ENCODE measurements at regions not wholly inside any gene's neighbourhood (a gene's known extent, or its start where the extent isn't known, plus 50 kb on each side); places are given as distances from the start of the nearest gene placed in this dataset.
"Not testable (repeated sequence)": the region's sequence is repeated elsewhere in the genome, so short reads cannot be mapped to it uniquely, and the experiment has no call there.

DNA sequence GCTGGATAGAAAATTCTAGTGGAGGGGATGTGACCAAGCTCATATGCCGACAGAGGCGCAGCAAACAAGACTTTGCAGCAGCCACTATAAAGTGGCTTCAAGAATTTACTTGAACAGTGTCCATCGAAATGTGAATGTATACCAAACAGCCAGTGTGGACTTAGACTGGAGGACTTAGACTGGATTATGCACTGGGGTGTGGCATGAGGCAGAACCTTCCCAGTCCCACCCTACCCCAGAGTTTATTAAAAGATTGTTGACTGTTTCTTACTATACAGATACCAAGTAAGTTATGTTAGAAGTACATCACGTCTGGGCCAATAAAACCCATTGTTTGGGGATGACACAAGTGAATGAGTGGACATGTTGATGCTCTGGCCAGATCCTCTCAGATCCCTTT lies 561.3 kb upstream of the KLF4 start:
- no peak for DNase-seq (ENCODE audit: low read depth)
- H3K4me3 ChIP-seq (ENCODE audit: low read depth, low read length), result no peak overlapping the region
- TF ChIP-seq, protein P1, sequence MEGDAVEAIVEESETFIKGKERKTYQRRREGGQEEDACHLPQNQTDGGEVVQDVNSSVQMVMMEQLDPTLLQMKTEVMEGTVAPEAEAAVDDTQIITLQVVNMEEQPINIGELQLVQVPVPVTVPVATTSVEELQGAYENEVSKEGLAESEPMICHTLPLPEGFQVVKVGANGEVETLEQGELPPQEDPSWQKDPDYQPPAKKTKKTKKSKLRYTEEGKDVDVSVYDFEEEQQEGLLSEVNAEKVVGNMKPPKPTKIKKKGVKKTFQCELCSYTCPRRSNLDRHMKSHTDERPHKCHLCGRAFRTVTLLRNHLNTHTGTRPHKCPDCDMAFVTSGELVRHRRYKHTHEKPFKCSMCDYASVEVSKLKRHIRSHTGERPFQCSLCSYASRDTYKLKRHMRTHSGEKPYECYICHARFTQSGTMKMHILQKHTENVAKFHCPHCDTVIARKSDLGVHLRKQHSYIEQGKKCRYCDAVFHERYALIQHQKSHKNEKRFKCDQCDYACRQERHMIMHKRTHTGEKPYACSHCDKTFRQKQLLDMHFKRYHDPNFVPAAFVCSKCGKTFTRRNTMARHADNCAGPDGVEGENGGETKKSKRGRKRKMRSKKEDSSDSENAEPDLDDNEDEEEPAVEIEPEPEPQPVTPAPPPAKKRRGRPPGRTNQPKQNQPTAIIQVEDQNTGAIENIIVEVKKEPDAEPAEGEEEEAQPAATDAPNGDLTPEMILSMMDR (IDR thresholded peaks at IDR 0.05; ENCODE audit: insufficient read depth, low read depth, low read length, missing control alignments), result no peak

DNA sequence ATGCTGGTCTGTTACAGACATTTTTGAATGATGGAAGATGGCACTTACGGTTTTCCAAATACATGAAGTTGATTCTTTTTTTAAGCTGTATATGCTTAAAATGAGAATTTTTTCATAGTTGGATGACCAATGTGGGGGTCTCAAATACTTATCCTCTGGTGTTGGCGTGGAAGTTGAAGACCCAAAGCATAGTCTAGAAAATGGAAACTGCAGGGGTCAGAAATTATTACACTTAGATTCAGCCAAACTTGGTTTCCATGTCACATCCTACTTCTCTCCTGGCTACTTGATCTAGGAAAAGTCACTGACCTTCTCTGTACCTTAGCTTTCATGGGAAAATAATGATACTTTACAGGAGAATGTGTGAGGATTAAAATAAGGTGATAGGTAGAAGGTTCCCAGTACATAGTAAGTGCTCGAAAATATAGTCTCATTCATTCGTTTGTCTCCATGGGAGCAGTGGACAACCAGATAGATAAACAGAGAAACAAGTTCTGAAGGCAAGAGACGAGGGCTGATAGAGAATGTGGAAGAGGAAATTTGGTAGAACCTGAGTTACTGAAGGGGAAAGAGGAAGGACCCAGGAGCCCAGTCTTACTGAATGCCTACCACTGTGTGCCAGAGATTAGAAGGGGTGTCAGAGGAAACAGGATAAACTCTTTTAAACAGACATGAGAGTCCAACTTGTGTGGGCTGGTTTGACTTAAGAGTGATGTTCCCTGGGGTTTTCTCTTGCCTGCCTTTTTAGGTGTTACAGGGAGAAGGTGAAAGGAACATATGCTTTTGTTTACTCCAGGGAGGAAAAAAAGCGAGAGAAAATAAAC lies 560.3 kb upstream of the KLF4 start:
- TF ChIP-seq, protein P1 (IDR thresholded peaks at IDR 0.05; ENCODE audit: insufficient read depth, low read depth, low read length, missing control alignments), result no peak
- H3K4me3 ChIP-seq (ENCODE audit: low read depth, low read length), result no peak overlapping the region
- no peak for DNase-seq (ENCODE audit: low read depth)

DNA sequence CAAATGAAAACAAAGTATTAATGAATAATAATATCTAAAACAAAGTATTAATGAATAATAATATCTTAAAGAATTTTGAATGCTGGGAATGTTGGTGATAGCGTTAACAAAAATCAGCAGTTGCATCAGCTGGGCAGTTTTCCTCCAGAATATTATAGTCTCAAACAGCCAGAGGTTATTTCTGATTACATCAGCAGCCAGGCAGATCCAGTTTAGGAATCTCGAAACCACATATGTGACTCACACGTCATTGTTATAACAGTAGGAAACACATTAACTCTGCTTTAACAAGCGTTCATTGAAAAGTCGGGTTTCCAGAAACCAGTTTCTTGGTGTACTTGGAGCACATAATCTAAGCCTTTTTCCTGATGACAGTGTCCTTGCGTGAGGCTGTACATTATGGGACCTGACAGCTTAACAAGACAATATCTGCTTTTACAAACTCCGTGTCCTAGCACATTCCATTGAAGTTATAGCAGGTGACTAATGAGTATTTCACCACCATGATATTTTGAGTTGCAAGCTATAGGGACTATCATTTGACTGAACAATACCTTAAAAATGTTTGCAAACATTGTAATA lies 559.5 kb upstream of the KLF4 start:
- TF ChIP-seq, protein P1 (IDR thresholded peaks at IDR 0.05; ENCODE audit: insufficient read depth, low read depth, low read length, missing control alignments), result no peak
- no peak for DNase-seq (ENCODE audit: low read depth)
- H3K4me3 ChIP-seq (ENCODE audit: low read depth, low read length), result no peak overlapping the region

DNA sequence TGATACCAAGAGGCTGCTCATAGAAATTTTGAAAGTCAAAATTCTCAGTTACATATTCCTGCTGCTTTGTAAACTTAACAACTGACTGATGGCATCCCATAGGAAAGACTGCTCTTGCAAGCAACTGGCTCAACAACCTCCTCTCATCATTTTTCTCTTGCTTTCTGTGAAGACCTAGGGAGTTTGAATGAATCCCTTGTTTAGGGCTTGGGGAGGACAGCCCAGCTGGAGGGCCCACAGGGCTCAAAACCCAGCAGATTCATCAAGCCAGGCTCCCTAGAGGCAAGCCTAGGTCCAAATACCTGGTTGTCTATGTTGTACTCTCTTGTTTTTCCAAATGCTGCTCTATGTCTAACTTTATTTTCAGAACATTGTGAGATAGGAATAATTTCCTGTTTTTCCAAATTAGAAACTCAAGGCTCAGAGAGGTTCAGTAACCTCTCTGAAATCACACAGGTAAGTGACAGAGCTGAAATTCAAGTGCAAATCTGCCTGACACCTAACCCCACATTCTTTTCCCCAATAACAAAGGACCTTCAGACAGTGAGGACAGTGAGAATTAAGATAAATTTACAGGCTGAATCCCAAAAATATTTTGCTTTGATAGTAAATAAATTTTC lies 558.9 kb upstream of the KLF4 start:
- TF ChIP-seq, protein P1 (IDR thresholded peaks at IDR 0.05; ENCODE audit: insufficient read depth, low read depth, low read length, missing control alignments), result no peak
- no peak for DNase-seq (ENCODE audit: low read depth)
- H3K4me3 ChIP-seq (ENCODE audit: low read depth, low read length), result no peak overlapping the region

DNA sequence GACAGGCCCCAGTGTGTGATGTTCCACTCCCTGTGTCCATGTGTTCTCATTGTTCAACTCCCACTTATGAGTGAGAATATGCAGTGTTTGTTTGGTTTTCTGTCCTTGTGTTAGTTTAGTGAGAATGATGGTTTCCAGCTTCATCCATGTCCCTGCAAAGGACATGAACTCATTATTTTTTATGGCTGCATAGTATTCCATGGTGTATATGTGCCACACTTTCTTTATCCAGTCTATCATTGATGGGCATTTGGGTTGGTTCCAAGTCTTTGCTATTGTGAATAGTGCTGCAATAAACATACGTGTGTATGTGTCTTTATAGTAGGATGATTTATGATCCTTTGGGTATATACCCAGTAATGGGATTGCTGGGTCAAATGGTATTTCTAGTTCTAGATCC lies 558.2 kb upstream of the KLF4 start:
- not testable (repeated sequence) for DNase-seq (ENCODE audit: low read depth); H3K4me3 ChIP-seq (ENCODE audit: low read depth, low read length)

DNA sequence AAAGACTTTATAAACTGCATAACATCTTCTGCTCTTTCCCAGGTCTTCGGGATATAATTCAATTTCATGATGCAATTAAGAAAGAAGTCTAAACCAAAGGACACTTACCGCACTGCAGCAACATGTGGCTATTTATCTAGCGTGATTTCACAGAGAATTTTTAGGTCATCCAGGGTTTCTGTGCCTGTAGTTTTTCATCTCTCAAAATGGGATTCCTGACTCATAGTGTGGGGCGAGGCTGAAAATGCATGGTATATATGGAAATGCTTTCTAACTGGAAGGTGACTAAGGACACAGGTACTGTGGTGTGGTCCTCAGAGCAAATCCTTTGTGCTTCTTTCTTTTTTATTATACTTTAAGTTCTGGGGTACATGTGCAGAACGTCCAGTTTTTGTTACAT lies 557.7 kb upstream of the KLF4 start:
- DNase-seq (ENCODE audit: low read depth), result no peak
- no peak overlapping the region for H3K4me3 ChIP-seq (ENCODE audit: low read depth, low read length)
- TF ChIP-seq, protein P1 (IDR thresholded peaks at IDR 0.05; ENCODE audit: insufficient read depth, low read depth, low read length, missing control alignments), result no peak

DNA sequence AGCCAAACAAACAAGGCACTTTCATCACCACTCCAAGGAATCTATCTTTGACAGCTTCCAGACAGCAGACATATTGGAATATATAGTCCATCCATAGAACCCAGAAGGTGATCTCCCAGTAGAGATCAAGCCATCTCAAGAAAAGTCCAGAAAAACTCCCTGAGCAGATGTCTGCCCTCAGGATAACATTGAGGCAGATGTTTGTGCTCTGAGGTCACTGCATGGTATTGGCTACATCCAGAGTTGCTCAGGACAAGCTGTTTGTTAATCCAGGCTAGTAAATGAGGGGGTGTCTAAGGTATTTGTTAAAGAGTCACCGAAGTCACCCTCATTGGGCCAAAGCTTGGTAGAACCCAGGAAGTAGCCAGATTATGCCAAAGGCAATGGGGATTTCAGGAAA lies 556.3 kb upstream of the KLF4 start:
- H3K4me3 ChIP-seq (ENCODE audit: low read depth, low read length), result no peak overlapping the region
- TF ChIP-seq, protein P1 (IDR thresholded peaks at IDR 0.05; ENCODE audit: insufficient read depth, low read depth, low read length, missing control alignments), result no peak
- no peak for DNase-seq (ENCODE audit: low read depth)
